ENCODE measurements at regions not wholly inside any gene's neighbourhood (a gene's known extent, or its start where the extent isn't known, plus 50 kb on each side); places are given as distances from the start of the nearest gene placed in this dataset.
"Not testable (repeated sequence)": the region's sequence is repeated elsewhere in the genome, so short reads cannot be mapped to it uniquely, and the experiment has no call there.

DNA sequence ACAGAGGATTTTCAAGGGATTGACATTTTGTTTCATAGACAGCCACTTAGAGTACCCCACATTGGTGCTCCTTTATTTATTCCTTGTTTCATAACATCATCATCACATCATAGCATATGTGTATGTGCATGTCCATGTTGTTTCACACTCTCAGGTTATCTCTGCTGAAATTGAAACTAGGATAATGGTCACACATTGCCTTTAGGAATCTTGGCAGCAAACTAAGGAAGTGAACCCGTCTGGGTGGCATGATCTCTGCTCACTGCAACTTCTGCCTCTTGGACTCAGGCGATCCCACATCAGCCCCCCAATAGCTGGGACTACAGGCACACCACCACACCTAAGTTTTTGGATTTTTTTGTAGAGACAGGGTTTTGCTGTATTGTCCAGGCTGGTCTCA is 234.2 kb upstream of the ANKRD50 start:
- Mint-ChIP-seq H3K4me3 (no peak overlapping the region), H3K4me1 (ENCODE audit: low read depth) (no peaks in the 10 kb centered on the region), H3K36me3 (ENCODE audit: low read depth) (no peaks in the 10 kb centered on the region), H3K9me3 (peaks cover 17% of the 10 kb centered on the region), H3K27ac (no peak overlapping the region), H3K27me3 (no peaks in the 10 kb centered on the region)
- intact Hi-C loops (cut with micrococcal nuclease) = no loop called here

- intact Hi-C loops (cut with micrococcal nuclease) = no loop called here
- no peak overlapping the region for H3K27ac Mint-ChIP-seq
- no peak overlapping the region for H3K4me3 Mint-ChIP-seq
- H3K27me3 Mint-ChIP-seq = no peaks in the 10 kb centered on the region
- H3K9me3 Mint-ChIP-seq = peaks cover 11% of the 10 kb centered on the region
- no peaks in the 10 kb centered on the region for H3K36me3 Mint-ChIP-seq (ENCODE audit: low read depth)
- no peaks in the 10 kb centered on the region for H3K4me1 Mint-ChIP-seq (ENCODE audit: low read depth)
Measured at GRCh38 chr4:124945422-124945821, 232.9 kb upstream of the ANKRD50 start.

DNA sequence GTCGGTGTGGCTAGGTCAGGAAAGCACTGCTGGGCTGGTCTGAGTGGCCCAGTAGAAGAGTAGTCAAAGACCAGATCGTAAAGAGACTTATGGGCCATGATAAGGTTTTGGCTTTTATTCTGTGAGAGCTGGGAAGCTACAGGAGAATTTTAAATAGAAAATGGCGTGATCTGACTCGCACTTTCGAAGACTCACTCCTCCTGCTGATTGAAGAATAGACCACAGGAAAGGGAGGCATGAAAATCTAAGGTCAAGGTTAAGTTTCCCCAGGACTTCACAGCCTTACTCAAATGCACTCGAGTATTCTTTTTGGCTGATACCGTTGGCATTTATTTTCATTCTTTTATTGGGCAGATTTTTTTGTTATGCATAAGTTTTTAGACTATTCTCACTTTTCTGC is 231.4 kb upstream of the ANKRD50 start:
- intact Hi-C loops (cut with micrococcal nuclease) = no loop called here
- no peaks in the 10 kb centered on the region for H3K4me1 Mint-ChIP-seq (ENCODE audit: low read depth)
- no peak overlapping the region for H3K27ac Mint-ChIP-seq
- peaks cover 11% of the 10 kb centered on the region for H3K9me3 Mint-ChIP-seq
- no peaks in the 10 kb centered on the region for H3K36me3 Mint-ChIP-seq (ENCODE audit: low read depth)
- no peaks in the 10 kb centered on the region for H3K27me3 Mint-ChIP-seq
- no peak overlapping the region for H3K4me3 Mint-ChIP-seq

DNA sequence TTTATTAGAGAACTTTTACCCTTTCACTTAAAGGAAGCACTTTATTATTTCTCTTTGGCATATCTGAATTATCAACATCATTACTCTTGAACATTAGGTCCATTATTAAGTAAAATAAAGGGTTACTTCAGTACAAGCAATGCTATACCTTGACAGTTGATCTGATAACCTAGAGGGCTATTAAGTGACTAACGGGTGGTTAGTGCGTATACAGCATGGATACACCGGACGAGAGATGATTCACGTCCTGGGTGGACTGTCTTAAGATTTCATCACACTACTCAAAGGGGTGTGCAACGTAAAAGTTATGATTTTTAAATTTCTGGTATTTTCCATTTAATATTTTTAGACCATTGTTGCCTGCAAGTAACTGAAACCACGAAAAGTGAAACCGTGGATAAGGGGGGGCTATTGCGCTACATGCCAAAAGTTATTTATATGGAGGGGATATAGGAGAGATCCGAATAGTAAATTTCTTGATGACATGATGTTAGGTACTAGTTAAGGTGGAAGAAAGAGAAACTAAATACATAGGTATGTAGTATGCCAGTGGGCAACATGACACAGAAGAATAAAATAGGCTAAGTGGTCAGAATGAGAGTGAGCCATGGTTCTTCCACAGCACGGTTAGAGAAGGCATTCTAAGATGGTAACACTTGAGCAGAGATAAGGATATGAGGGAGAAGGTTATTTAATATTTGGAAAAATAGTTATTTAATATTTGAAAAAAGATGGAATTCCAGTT is 230.8 kb upstream of the ANKRD50 start:
- Mint-ChIP-seq H3K27ac (no peak overlapping the region), H3K4me3 (no peak overlapping the region), H3K9me3 (peaks cover 11% of the 10 kb centered on the region), H3K36me3 (ENCODE audit: low read depth) (no peaks in the 10 kb centered on the region), H3K4me1 (ENCODE audit: low read depth) (no peaks in the 10 kb centered on the region), H3K27me3 (no peaks in the 10 kb centered on the region)
- intact Hi-C loops (cut with micrococcal nuclease) = no loop called here

DNA sequence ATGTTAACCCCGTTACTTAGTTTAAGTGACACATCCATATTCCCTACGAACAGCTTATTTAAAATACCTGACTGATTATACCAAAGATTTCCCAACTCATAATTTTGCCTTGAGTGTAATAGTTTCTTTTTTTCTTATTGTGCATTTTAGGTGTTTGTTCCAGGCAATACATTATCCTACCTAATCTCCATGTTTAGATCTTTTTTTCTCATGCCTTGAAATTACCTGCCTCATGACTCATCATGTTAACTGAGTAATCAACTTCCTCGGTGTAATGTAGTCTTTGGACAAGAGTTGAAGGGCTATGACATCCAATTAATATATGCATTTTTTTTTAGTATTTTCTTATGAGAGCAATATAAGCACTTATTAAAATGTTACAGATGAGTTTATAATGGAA is 228.7 kb upstream of the ANKRD50 start:
- H3K9me3 Mint-ChIP-seq = peaks cover 11% of the 10 kb centered on the region
- H3K36me3 Mint-ChIP-seq (ENCODE audit: low read depth) = no peaks in the 10 kb centered on the region
- intact Hi-C loops (cut with micrococcal nuclease) = no loop called here
- H3K4me1 Mint-ChIP-seq (ENCODE audit: low read depth) = no peaks in the 10 kb centered on the region
- H3K27me3 Mint-ChIP-seq = no peaks in the 10 kb centered on the region
- H3K27ac Mint-ChIP-seq = no peak overlapping the region
- no peak overlapping the region for H3K4me3 Mint-ChIP-seq

GRCh38 chr4:124940387-124940786 is 227.9 kb upstream of the ANKRD50 start:
- Mint-ChIP-seq H3K27me3 (no peaks in the 10 kb centered on the region), H3K4me3 (no peak overlapping the region), H3K4me1 (ENCODE audit: low read depth) (no peaks in the 10 kb centered on the region), H3K36me3 (ENCODE audit: low read depth) (no peaks in the 10 kb centered on the region), H3K9me3 (peaks cover 11% of the 10 kb centered on the region), H3K27ac (no peak overlapping the region)
- intact Hi-C loops (cut with micrococcal nuclease) = no loop called here

DNA sequence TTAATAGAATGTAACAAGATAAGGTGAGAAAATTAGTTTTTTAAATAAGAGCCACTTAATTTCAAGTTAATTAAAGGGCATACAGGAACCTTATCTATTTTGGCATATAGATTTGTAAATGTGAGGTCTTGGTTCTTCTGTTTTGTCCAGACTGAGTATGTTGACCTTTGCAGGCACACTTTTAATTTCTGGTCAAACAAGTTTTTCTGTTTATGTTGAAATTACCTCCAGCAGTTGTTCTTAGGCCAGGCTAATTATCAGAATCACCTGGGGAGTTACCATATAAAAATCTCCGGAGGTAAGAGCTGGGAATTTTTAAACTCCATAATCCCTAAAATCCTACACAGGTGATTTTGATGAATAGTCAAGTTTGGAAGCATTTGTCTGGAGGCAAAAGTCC is 227.4 kb upstream of the ANKRD50 start:
- Mint-ChIP-seq H3K4me3 (no peak overlapping the region), H3K27me3 (no peaks in the 10 kb centered on the region), H3K9me3 (peaks cover 11% of the 10 kb centered on the region), H3K4me1 (ENCODE audit: low read depth) (no peaks in the 10 kb centered on the region), H3K36me3 (ENCODE audit: low read depth) (no peaks in the 10 kb centered on the region), H3K27ac (no peak overlapping the region)
- intact Hi-C loops (cut with micrococcal nuclease) = no loop called here

GRCh38 chr4:124938836-124939235 is 226.3 kb upstream of the ANKRD50 start:
- no peaks in the 10 kb centered on the region for H3K27me3 Mint-ChIP-seq
- H3K36me3 Mint-ChIP-seq (ENCODE audit: low read depth) = no peaks in the 10 kb centered on the region
- no peaks in the 10 kb centered on the region for H3K4me1 Mint-ChIP-seq (ENCODE audit: low read depth)
- intact Hi-C loops (cut with micrococcal nuclease) = no loop called here
- no peak overlapping the region for H3K4me3 Mint-ChIP-seq
- H3K9me3 Mint-ChIP-seq = peaks cover 10% of the 10 kb centered on the region
- H3K27ac Mint-ChIP-seq = no peak overlapping the region

DNA sequence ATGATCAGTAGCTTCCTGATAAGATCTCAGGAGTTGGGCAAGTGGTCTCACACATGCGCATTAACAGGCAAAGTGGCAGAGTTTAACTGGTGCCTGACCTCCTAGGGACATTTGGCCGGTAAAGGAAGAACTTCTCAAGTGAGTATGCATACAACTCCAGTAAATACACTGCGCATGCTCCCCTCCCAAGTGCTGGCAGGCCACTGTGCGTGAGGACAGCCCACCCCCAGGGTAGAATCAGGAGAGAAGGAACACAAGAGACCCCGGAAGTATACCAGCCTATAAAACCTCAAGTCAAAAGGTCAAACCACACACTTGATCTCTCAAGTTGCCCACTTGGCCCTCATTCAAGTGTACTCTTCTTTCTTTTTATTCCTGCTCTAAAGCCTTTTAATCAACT is 225.5 kb upstream of the ANKRD50 start:
- intact Hi-C loops (cut with micrococcal nuclease) = no loop called here
- Mint-ChIP-seq H3K9me3 (peaks cover 1% of the 10 kb centered on the region), H3K27me3 (no peaks in the 10 kb centered on the region), H3K4me3 (no peak overlapping the region), H3K4me1 (ENCODE audit: low read depth) (no peaks in the 10 kb centered on the region), H3K36me3 (ENCODE audit: low read depth) (no peaks in the 10 kb centered on the region), H3K27ac (no peak overlapping the region)

DNA sequence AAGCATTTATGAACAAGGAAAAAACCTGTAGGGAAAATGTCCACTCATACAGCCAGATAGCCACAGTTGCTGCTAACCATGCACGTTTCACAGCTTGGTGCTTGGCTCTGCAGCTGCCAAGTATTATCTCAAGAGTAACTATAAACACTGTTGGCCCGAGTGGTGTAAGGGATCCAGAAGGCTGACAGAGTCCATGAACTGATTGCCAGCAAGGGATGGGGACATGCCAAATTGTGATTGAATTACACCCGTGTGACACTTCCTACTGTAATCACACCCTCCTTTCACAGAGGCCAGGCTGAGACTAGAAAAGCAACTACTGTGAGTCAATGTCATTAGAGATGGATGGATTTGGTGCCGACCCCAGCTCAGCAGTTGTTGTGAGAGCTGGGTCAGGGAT is 223.9 kb upstream of the ANKRD50 start:
- Mint-ChIP-seq H3K36me3 (ENCODE audit: low read depth) (no peaks in the 10 kb centered on the region), H3K4me1 (ENCODE audit: low read depth) (no peaks in the 10 kb centered on the region), H3K9me3 (no peaks in the 10 kb centered on the region), H3K4me3 (no peak overlapping the region), H3K27ac (no peak overlapping the region), H3K27me3 (no peaks in the 10 kb centered on the region)
- intact Hi-C loops (cut with micrococcal nuclease) = no loop called here

- no peaks in the 10 kb centered on the region for H3K36me3 Mint-ChIP-seq (ENCODE audit: low read depth)
- H3K27me3 Mint-ChIP-seq = no peaks in the 10 kb centered on the region
- intact Hi-C loops (cut with micrococcal nuclease) = no loop called here
- no peaks in the 10 kb centered on the region for H3K9me3 Mint-ChIP-seq
- H3K27ac Mint-ChIP-seq = no peak overlapping the region
- H3K4me3 Mint-ChIP-seq = no peak overlapping the region
- H3K4me1 Mint-ChIP-seq (ENCODE audit: low read depth) = no peaks in the 10 kb centered on the region
Measured at GRCh38 chr4:124934916-124935315, 222.4 kb upstream of the ANKRD50 start.

DNA sequence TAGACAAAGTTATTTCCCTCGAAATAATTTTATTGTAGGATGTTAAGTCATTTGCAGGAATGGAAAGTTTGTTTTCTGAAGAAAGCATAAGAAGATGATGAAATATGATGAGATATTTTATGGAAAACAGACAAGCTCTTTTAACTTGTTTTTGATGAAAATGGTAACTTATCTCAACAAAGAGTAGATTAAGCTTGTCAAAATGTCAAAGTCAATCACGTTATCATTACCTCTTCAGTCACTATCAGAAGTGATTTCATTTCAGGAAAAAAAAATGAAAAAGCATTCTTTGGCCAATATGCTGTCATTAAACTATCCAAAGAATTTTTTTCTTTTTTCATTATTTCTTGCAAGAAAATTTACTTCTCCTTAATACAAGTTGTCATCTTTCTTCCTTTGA is 221.0 kb upstream of the ANKRD50 start:
- Mint-ChIP-seq H3K27ac (no peak overlapping the region), H3K27me3 (no peaks in the 10 kb centered on the region), H3K4me3 (no peak overlapping the region), H3K4me1 (ENCODE audit: low read depth) (no peaks in the 10 kb centered on the region), H3K9me3 (no peaks in the 10 kb centered on the region), H3K36me3 (ENCODE audit: low read depth) (no peaks in the 10 kb centered on the region)
- intact Hi-C loops (cut with micrococcal nuclease) = no loop called here

GRCh38 chr4:124932447-124932846 is 219.9 kb upstream of the ANKRD50 start:
- Mint-ChIP-seq H3K4me1 (ENCODE audit: low read depth) (no peaks in the 10 kb centered on the region), H3K9me3 (no peaks in the 10 kb centered on the region), H3K36me3 (ENCODE audit: low read depth) (no peaks in the 10 kb centered on the region), H3K4me3 (no peak overlapping the region), H3K27ac (no peak overlapping the region), H3K27me3 (no peaks in the 10 kb centered on the region)
- intact Hi-C loops (cut with micrococcal nuclease) = no loop called here

DNA sequence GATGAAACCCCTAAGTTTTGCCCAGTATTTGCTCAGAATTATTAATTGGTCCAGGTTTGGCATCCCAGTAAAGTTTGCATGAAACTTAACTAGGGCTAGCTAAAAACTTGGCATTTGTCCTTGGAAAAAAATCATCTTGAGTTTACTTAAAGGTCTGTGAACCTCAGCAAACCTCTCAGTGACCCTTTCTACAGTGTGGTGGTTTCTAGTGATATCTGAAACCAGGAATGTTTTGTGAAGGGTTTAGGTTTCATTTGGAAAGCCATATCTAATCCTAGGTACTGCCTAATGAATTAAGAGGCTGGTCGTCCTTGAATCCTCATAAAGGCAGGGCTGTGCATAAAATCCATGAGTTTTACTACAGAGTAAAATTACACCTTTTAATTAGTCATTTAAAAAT is 218.5 kb upstream of the ANKRD50 start:
- no peaks in the 10 kb centered on the region for H3K4me1 Mint-ChIP-seq (ENCODE audit: low read depth)
- no peaks in the 10 kb centered on the region for H3K27me3 Mint-ChIP-seq
- H3K9me3 Mint-ChIP-seq = no peaks in the 10 kb centered on the region
- H3K36me3 Mint-ChIP-seq (ENCODE audit: low read depth) = no peaks in the 10 kb centered on the region
- no peak overlapping the region for H3K27ac Mint-ChIP-seq
- H3K4me3 Mint-ChIP-seq = no peak overlapping the region
- intact Hi-C loops (cut with micrococcal nuclease) = no loop called here

GRCh38 chr4:124922748-124923147 is 210.2 kb upstream of the ANKRD50 start:
- H3K36me3 Mint-ChIP-seq (ENCODE audit: low read depth); H3K9me3 Mint-ChIP-seq: not testable (repeated sequence)

More at GRCh38 chr4:124922748-124923147, 210.2 kb upstream of the ANKRD50 start:
- H3K27me3 Mint-ChIP-seq; H3K4me3 Mint-ChIP-seq; H3K4me1 Mint-ChIP-seq (ENCODE audit: low read depth); H3K27ac Mint-ChIP-seq; intact Hi-C loops (cut with micrococcal nuclease): not testable (repeated sequence)

Data from dendritic cell treated with granulocyte-macrophage colony-stimulating factor and Interleukin-4, amounts not matched to agents 40 ng/mL and 50 ng/mL, for 4 days (primary cell).